Left kidney (tissue), 1 donor: ENCODE measurements at regions not wholly inside any gene's neighbourhood (a gene's known extent, or its start where the extent isn't known, plus 50 kb on each side); places are given as distances from the start of the nearest gene placed in this dataset.

ENCODE experiments used
- DNase-seq: peaks from one replicate; pipeline ENCODE4 v3.0.0-alpha.2; 2013

- no peak for DNase-seq
Observed at GRCh38 chrX:14164828-14165227, 135.1 kb upstream of the GEMIN8 start.

- no peak for DNase-seq
Observed at GRCh38 chrX:14125462-14125861, 95.8 kb upstream of the GEMIN8 start.

GRCh38 chrX:14124562-14124961 lies 94.9 kb upstream of the GEMIN8 start:
- no peak for DNase-seq

GRCh38 chrX:14095702-14096101 lies 66.0 kb upstream of the GEMIN8 start:
- no peak for DNase-seq

- no peak for DNase-seq
Observed at GRCh38 chrX:14094191-14094590, 64.5 kb upstream of the GEMIN8 start.

GRCh38 chrX:14084466-14084865 lies 54.8 kb upstream of the GEMIN8 start:
- no peak for DNase-seq

GRCh38 chrX:14083783-14084182 lies 54.1 kb upstream of the GEMIN8 start:
- no peak for DNase-seq

- no peak for DNase-seq
Observed at GRCh38 chrX:14079891-14080430, 50.3 kb upstream of the GEMIN8 start.
